Psoas muscle (tissue), 7 donors: ENCODE measurements at regions not wholly inside any gene's neighbourhood (a gene's known extent, or its start where the extent isn't known, plus 50 kb on each side); places are given as distances from the start of the nearest gene placed in this dataset.
A peak's percentile ranks its signal among the peaks of the same experiment; 100 is the strongest.

Experiments
- ATAC-seq, 4 donors: fragments of 200-7000 bp; cut with Tn5 transposase; one replicate each; pipeline ENCODE4 v1.9.1; 2020; ENCODE audit warnings: moderate library complexity in 3 of 4, mild to moderate bottlenecking in 2 of 4
- DNase-seq, 2 donors: peaks; one replicate each; pipeline ENCODE4 v3.0.0-alpha.2; 2020
- H3K27ac ChIP-seq: fragments of 200-600 bp; one replicate; pipeline ENCODE4 v1.8.0; 2022
- H3K27me3 ChIP-seq, 3 donors: fragments of 200-600 bp in 1 of 3; one replicate each; pipeline versions ENCODE4 v1.6.1 to v1.8.0; 2013 to 2022; ENCODE audit warnings: low read length in 2 of 3, mild to moderate bottlenecking in 2 of 3, moderate library complexity in 1 of 3; ENCODE audit not compliant: insufficient read depth in 3 of 3
- H3K36me3 ChIP-seq, 2 donors: fragments of 200-600 bp in 1 of 2; one replicate each; pipeline versions ENCODE4 v1.6.1 to v1.8.0; 2013 to 2022; ENCODE audit warnings: low read depth in 1 of 2, mild to moderate bottlenecking in 1 of 2, moderate library complexity in 1 of 2; ENCODE audit not compliant: insufficient read depth in 1 of 2
- H3K4me1 ChIP-seq: fragments of 200-600 bp; one replicate; pipeline ENCODE4 v1.8.0; 2022
- H3K4me3 ChIP-seq: fragments of 200-600 bp; one replicate; pipeline ENCODE4 v1.8.0; 2022; ENCODE audit warnings: mild to moderate bottlenecking
- H3K9me3 ChIP-seq: fragments of 200-600 bp; one replicate; pipeline ENCODE4 v1.8.0; 2022
- CTCF ChIP-seq: fragments of 200-600 bp; IDR thresholded peaks from one replicate; pipeline ENCODE4 v1.8.0; 2022; ENCODE audit warnings: antibody characterized with exemption
- WGBS, 3 donors: extraction: QIAGEN DNeasy Blood & Tissue Kit; methylation state at CpG; one replicate each; pipeline versions ENCODE4 v1.1.6 to v1.1.7; 2013; 5-methylcytosine and 5-hydroxymethylcytosine counted together
- intact Hi-C, 2 donors: fragments of 100-400 bp; cut with DNase I; formaldehyde crosslinking; loops; one replicate each; pipeline versions ENCODE4 v1.11.0 to v1.14.2; 2022
- donor health status: healthy with polysubstance abuse.
- donor health status: DM: no; HTN: no; CAD: no; lungs with moderate emphysema.
- donor health status: Bipolar disorder and iron deficiency.
- donor health status: healthy.
- donor health status: DM: yes; HTN: yes; CAD: no.
- donor health status: DM: no; HTN: no; CAD: no.
- donor health status: DM: yes; HTN: yes; CAD: no.

GRCh38 chr16:85436636-85437165 lies 176.4 kb upstream of the GSE1 start:
- Histone ChIP-seq H3K4me1 (no peaks in the 10 kb centered on the region), H3K36me3 (no peaks in the 10 kb centered on the region), H3K4me3 (no peak overlapping the region), H3K9me3 (no peaks in the 10 kb centered on the region), H3K27ac (no peak overlapping the region), H3K27me3 (no peaks in the 10 kb centered on the region)
- DNase-seq (no peak), ATAC-seq (peak; percentile 11 to 31 (median 16))
- intact Hi-C loops, result no loop called here
- TF ChIP-seq CTCF, result no peak
- WGBS, 3 donors, result 56 to 74% (median 59%) methylated on average over 23 to 35 of the region's 35 CpGs

- no peaks in the 10 kb centered on the region for H3K36me3 ChIP-seq
- intact Hi-C loops, result no loop called here
- no peak overlapping the region for H3K4me3 ChIP-seq
- no peak for TF ChIP-seq CTCF
- H3K9me3 ChIP-seq, result no peaks in the 10 kb centered on the region
- WGBS, 3 donors, result 81 to 84% (median 81%) methylated on average over 25 of the region's 25 CpGs
- no peaks in the 10 kb centered on the region for H3K27me3 ChIP-seq
- DNase-seq, result no peak
- H3K27ac ChIP-seq, result no peak overlapping the region
- H3K4me1 ChIP-seq, result no peaks in the 10 kb centered on the region
- no peak for ATAC-seq
Observed at GRCh38 chr16:85437166-85438052, 175.7 kb upstream of the GSE1 start.

GRCh38 chr16:85438981-85439685 lies 174.0 kb upstream of the GSE1 start:
- no peaks in the 10 kb centered on the region for H3K36me3 ChIP-seq
- no peak for TF ChIP-seq CTCF
- H3K4me3 ChIP-seq, result no peak overlapping the region
- 83 to 86% (median 84%) methylated on average over 11 to 14 of the region's 14 CpGs for WGBS, 3 donors
- ATAC-seq (no peak), DNase-seq (no peak)
- no peaks in the 10 kb centered on the region for H3K27me3 ChIP-seq
- no peak overlapping the region for H3K27ac ChIP-seq
- intact Hi-C loops, result no loop called here
- H3K9me3 ChIP-seq, result no peaks in the 10 kb centered on the region
- no peaks in the 10 kb centered on the region for H3K4me1 ChIP-seq

- Histone ChIP-seq H3K27me3 (no peaks in the 10 kb centered on the region), H3K4me3 (no peak overlapping the region), H3K27ac (no peak overlapping the region), H3K36me3 (no peaks in the 10 kb centered on the region), H3K4me1 (no peaks in the 10 kb centered on the region), H3K9me3 (no peaks in the 10 kb centered on the region)
- intact Hi-C loops, result no loop called here
- WGBS, 3 donors, result 86 to 92% (median 88%) methylated on average over 16 of the region's 16 CpGs
- ATAC-seq (no peak), DNase-seq (no peak)
- TF ChIP-seq CTCF, result no peak
Observed at GRCh38 chr16:85440744-85441143, 172.4 kb upstream of the GSE1 start.
